Kidney (tissue), 13 donors: ENCODE measurements at regions not wholly inside any gene's neighbourhood (a gene's known extent, or its start where the extent isn't known, plus 50 kb on each side); places are given as distances from the start of the nearest gene placed in this dataset.

Source experiments
- DNase-seq, 5 donors: peaks; one replicate each; pipeline ENCODE4 v3.0.0-alpha.2; 2013 to 2020
- FAIRE-seq: peaks from 2 replicates; lab custom pipeline; 2012; peaks lifted over from hg19 to GRCh38; lab: Jason Lieb, UNC
- H3K27ac ChIP-seq, 2 donors: one replicate each; pipeline ENCODE4 v1.7.0; 2013; ENCODE audit warnings: low read depth in 2 of 2, low read length in 2 of 2, inconsistent platforms in 1 of 2
- H3K27me3 ChIP-seq: one replicate; pipeline ENCODE4 v1.7.1; 2013; ENCODE audit warnings: low read length, inconsistent platforms; ENCODE audit not compliant: control insufficient read depth, insufficient read depth
- H3K36me3 ChIP-seq, 3 donors: one replicate each; pipeline versions ENCODE4 v1.7.0 to v1.7.1; 2013; ENCODE audit warnings: low read length in 3 of 3, control low read depth in 1 of 3, inconsistent platforms in 1 of 3; ENCODE audit not compliant: insufficient read depth in 3 of 3, control insufficient read depth in 2 of 3
- H3K4me1 ChIP-seq, 3 donors: one replicate each; pipeline versions ENCODE4 v1.7.0 to v1.7.1; 2013; ENCODE audit warnings: low read length in 3 of 3, inconsistent platforms in 1 of 3, low read depth in 1 of 3; ENCODE audit not compliant: control insufficient read depth in 2 of 3, insufficient read depth in 2 of 3
- H3K4me3 ChIP-seq, 3 donors: one replicate each; pipeline versions ENCODE4 v1.7.0 to v1.8.1; 2013; ENCODE audit warnings: low read length in 3 of 3, control low read depth in 1 of 3, inconsistent platforms in 1 of 3
- H3K9ac ChIP-seq, 3 donors: one replicate each; pipeline versions ENCODE4 v1.7.0 to v1.7.1; 2013; ENCODE audit warnings: low read length in 3 of 3, control low read depth in 1 of 3, inconsistent platforms in 1 of 3
- H3K9me3 ChIP-seq, 3 donors: one replicate each; pipeline versions ENCODE4 v1.7.0 to v1.7.1; 2013; ENCODE audit warnings: low read length in 3 of 3, control low read depth in 1 of 3, inconsistent platforms in 1 of 3; ENCODE audit not compliant: control insufficient read depth in 2 of 3, insufficient read depth in 1 of 3
- CTCF ChIP-seq: IDR thresholded peaks from 3 replicates; pipeline ENCODE4 v1.5.1; 2012; ENCODE audit warnings: mild to moderate bottlenecking, moderate library complexity, borderline replicate concordance; ENCODE audit not compliant: insufficient read depth; ENCODE audit errors: extremely low read depth
- intact Hi-C: fragments of 100-400 bp; cut with DNase I; formaldehyde crosslinking; loops from one replicate; pipeline ENCODE4 v1.11.1; 2022
- donor health status: control.
- donor health status: control.
- donor health status: control.
- donor health status: control.
- donor health status: control.
- donor health status: DM: yes; HTN: yes; CAD: no.
- donor health status: Normal renal cell carcinoma (clear cell type).

- FAIRE-seq = no peak
- intact Hi-C loops = no loop called here
- no peak for TF ChIP-seq CTCF
These were observed 417.7 kb downstream of the TMEM121 start for GRCh38 chr14:105943973-105944602.

GRCh38 chr14:105944632-105945610 is 418.5 kb downstream of the TMEM121 start:
- no peak for FAIRE-seq
- peak; percentile 83 for TF ChIP-seq CTCF

More at GRCh38 chr14:105943973-105944602, 417.7 kb downstream of the TMEM121 start:
- Histone ChIP-seq H3K4me1 (no peaks in the 10 kb centered on the region), H3K4me3 (no peak overlapping the region), H3K36me3 (no peaks in the 10 kb centered on the region), H3K9ac (no peak overlapping the region), H3K9me3 (peaks cover 0 to 2% (median 0%) of the 10 kb centered on the region in 3 donors), H3K27me3 (no peaks in the 10 kb centered on the region), H3K27ac (no peak overlapping the region)
- peak in 2 of 5 donors; percentile 10 to 57 for DNase-seq

GRCh38 chr14:105945896-105946295 is 419.5 kb downstream of the TMEM121 start:
- Histone ChIP-seq H3K4me3 (no peak overlapping the region), H3K9ac (no peak overlapping the region), H3K27me3 (no peaks in the 10 kb centered on the region), H3K36me3 (no peaks in the 10 kb centered on the region), H3K4me1 (no peaks in the 10 kb centered on the region), H3K27ac (no peak overlapping the region), H3K9me3 (no peaks in the 10 kb centered on the region)
- DNase-seq = no peak
- TF ChIP-seq CTCF = no peak
- no peak for FAIRE-seq
- intact Hi-C loops = no loop called here

More at GRCh38 chr14:105944632-105945610, 418.5 kb downstream of the TMEM121 start:
- DNase-seq = peak in 2 of 5 donors; percentile 40 to 83
- Histone ChIP-seq H3K4me1 (no peaks in the 10 kb centered on the region), H3K9ac (no peak overlapping the region), H3K4me3 (no peak overlapping the region), H3K27me3 (no peaks in the 10 kb centered on the region), H3K9me3 (no peaks in the 10 kb centered on the region), H3K36me3 (no peaks in the 10 kb centered on the region), H3K27ac (no peak overlapping the region)
- intact Hi-C loops = no loop called here
